ENCODE measurements at regions not wholly inside any gene's neighbourhood (a gene's known extent, or its start where the extent isn't known, plus 50 kb on each side); places are given as distances from the start of the nearest gene placed in this dataset.

DNA sequence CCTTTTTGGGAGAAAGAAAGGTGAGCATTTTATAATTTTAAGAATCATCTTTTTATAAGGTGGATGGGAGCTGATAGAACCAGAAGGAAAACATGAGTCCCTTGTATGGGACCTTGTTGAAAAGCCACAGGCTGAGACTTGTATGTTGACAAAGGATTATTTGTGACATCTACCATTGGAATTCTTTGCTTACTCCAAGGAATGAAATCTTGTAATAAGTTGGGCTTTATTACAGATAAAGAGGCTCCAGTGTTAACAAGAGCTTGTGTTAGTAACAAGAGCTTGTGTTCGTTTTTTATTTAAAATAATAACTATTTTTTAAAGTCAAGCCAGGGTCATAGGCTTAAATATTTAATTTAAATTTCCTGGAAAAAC, 201.1 kb upstream of the CHRM3 start:
- TF ChIP-seq ZNF214 (tag by site-specific recombination; IDR thresholded peaks at IDR 0.05; ENCODE audit: borderline replicate concordance) (no peak), ZNF311 (tag by site-specific recombination; IDR thresholded peaks at IDR 0.05; ENCODE audit: borderline replicate concordance) (no peak), ZBTB48 (tag by site-specific recombination; IDR thresholded peaks at IDR 0.05) (no peak), ZNF354C (tag by site-specific recombination; IDR thresholded peaks at IDR 0.05; ENCODE audit: borderline replicate concordance, low read depth) (no peak), ZNF76 (tag by site-specific recombination; IDR thresholded peaks at IDR 0.05; ENCODE audit: borderline replicate concordance, low read depth) (no peak), KLF9 (tag by site-specific recombination; IDR thresholded peaks at IDR 0.05; ENCODE audit: low read depth) (no peak), ZIC2 (tag by site-specific recombination; IDR thresholded peaks at IDR 0.05) (no peak), TCF7L2 (IDR thresholded peaks at IDR 0.05; ENCODE audit: borderline replicate concordance, low read depth, low read length) (no peak), ZSCAN23 (tag by site-specific recombination; IDR thresholded peaks at IDR 0.05) (no peak), SETDB1 (IDR thresholded peaks at IDR 0.05; ENCODE audit: insufficient read length, low read length) (no peak), ZNF624 (tag by site-specific recombination; IDR thresholded peaks at IDR 0.05) (no peak)
- TF ChIP-seq, protein P1, sequence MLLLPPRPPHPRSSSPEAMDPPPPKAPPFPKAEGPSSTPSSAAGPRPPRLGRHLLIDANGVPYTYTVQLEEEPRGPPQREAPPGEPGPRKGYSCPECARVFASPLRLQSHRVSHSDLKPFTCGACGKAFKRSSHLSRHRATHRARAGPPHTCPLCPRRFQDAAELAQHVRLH (tag by site-specific recombination; IDR thresholded peaks at IDR 0.05), result no peak
- ChIA-PET POLR2A (no interaction called here), CTCF (interaction anchor here (0.6 to 0.8 kb wide), 3 partner anchors 9 to 220 kb away, joined by 3 to 6 read pairs (median 3); no protein-coding TSS in a partner anchor)
- Histone ChIP-seq H3K4me1 (ENCODE audit: control insufficient read depth, insufficient read depth, low read length) (no peaks in the 10 kb centered on the region), H3K9me3 (ENCODE audit: control insufficient read depth, insufficient read depth, low read depth, low read length) (no peaks in the 10 kb centered on the region), H3K36me3 (ENCODE audit: control insufficient read depth in 2 of 2, insufficient read depth in 1 of 2, low read length in 2 of 2) (no peaks in the 10 kb centered on the region), H3K4me3 (ENCODE audit: low read depth, low read length) (no peak overlapping the region), H3K27ac (ENCODE audit: extremely low read depth, low read depth, low read length) (no peak overlapping the region)

DNA sequence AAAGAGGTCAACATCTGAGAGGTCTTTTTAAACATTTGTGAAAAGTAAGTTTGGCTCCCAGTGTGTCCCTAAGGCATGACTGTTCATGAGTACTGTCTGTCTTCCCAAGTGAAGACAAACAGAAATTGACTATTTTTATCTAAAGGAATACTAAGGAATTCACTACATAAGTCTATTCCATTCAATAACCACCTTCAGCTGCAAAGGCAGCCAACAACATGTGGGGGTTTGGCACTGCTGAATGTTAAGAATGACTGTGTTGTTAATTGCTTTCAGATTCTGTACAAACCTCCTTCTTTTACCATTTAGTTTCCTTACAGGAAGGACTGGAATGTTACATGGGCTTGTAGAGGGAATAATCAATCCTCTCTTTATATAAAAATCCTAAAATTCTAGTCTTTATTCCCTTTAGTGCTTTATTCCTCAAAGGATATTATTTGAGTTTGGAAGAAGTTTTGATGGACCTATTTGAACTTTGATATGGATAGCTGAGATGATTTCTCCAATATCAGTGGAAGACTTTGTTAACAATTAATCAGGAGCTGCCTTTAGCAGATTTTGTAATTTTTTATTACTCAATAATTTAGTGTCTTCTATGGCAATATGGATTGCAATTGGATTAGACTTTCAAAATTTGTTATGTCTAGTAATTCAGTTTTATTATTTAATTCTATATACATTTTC, 201.7 kb upstream of the CHRM3 start:
- H3K9me3 ChIP-seq (ENCODE audit: control insufficient read depth, insufficient read depth, low read depth, low read length), result no peaks in the 10 kb centered on the region
- ChIA-PET POLR2A (no interaction called here), CTCF (interaction anchor here (0.6 to 0.7 kb wide), 2 partner anchors 99 to 220 kb away, joined by 3 to 6 read pairs; no protein-coding TSS in a partner anchor)
- H3K27ac ChIP-seq (ENCODE audit: extremely low read depth, low read depth, low read length), result no peak overlapping the region
- no peaks in the 10 kb centered on the region for H3K36me3 ChIP-seq (ENCODE audit: control insufficient read depth in 2 of 2, insufficient read depth in 1 of 2, low read length in 2 of 2)
- H3K4me3 ChIP-seq (ENCODE audit: low read depth, low read length), result no peak overlapping the region
- H3K4me1 ChIP-seq (ENCODE audit: control insufficient read depth, insufficient read depth, low read length), result no peaks in the 10 kb centered on the region
- no peak for TF ChIP-seq ZFP3 (tag by site-specific recombination; IDR thresholded peaks at IDR 0.05; ENCODE audit: low read depth)
- TF ChIP-seq, protein P2, sequence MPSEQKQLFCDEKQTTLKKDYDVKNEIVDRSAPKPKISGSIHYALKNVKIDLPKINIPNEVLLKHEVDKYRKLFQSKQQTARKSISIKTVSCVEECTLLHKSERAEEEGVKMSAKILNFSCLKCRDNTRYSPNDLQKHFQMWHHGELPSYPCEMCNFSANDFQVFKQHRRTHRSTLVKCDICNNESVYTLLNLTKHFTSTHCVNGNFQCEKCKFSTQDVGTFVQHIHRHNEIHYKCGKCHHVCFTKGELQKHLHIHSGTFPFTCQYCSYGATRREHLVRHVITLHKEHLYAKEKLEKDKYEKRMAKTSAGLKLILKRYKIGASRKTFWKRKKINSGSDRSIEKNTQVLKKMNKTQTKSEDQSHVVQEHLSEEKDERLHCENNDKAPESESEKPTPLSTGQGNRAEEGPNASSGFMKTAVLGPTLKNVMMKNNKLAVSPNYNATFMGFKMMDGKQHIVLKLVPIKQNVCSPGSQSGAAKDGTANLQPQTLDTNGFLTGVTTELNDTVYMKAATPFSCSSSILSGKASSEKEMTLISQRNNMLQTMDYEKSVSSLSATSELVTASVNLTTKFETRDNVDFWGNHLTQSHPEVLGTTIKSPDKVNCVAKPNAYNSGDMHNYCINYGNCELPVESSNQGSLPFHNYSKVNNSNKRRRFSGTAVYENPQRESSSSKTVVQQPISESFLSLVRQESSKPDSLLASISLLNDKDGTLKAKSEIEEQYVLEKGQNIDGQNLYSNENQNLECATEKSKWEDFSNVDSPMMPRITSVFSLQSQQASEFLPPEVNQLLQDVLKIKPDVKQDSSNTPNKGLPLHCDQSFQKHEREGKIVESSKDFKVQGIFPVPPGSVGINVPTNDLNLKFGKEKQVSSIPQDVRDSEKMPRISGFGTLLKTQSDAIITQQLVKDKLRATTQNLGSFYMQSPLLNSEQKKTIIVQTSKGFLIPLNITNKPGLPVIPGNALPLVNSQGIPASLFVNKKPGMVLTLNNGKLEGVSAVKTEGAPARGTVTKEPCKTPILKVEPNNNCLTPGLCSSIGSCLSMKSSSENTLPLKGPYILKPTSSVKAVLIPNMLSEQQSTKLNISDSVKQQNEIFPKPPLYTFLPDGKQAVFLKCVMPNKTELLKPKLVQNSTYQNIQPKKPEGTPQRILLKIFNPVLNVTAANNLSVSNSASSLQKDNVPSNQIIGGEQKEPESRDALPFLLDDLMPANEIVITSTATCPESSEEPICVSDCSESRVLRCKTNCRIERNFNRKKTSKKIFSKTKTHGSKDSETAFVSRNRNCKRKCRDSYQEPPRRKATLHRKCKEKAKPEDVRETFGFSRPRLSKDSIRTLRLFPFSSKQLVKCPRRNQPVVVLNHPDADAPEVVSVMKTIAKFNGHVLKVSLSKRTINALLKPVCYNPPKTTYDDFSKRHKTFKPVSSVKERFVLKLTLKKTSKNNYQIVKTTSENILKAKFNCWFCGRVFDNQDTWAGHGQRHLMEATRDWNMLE (tag by site-specific recombination; conservative IDR thresholded peaks at IDR 0.05; ENCODE audit: low read depth), result no peak
- no peak for TF ChIP-seq ZNF510 (tag by site-specific recombination; IDR thresholded peaks at IDR 0.05; ENCODE audit: insufficient replicate concordance)
- TF ChIP-seq ZNF530 (tag by site-specific recombination; IDR thresholded peaks at IDR 0.05; ENCODE audit: low read depth), result no peak
- TF ChIP-seq, protein P3, sequence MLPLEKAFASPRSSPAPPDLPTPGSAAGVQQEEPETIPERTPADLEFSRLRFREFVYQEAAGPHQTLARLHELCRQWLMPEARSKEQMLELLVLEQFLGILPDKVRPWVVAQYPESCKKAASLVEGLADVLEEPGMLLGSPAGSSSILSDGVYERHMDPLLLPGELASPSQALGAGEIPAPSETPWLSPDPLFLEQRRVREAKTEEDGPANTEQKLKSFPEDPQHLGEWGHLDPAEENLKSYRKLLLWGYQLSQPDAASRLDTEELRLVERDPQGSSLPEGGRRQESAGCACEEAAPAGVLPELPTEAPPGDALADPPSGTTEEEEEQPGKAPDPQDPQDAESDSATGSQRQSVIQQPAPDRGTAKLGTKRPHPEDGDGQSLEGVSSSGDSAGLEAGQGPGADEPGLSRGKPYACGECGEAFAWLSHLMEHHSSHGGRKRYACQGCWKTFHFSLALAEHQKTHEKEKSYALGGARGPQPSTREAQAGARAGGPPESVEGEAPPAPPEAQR (tag by site-specific recombination; IDR thresholded peaks at IDR 0.05), result no peak
- no peak for TF ChIP-seq SALL2 (tag by site-specific recombination; IDR thresholded peaks at IDR 0.05; ENCODE audit: borderline replicate concordance)
- no peak for TF ChIP-seq ZNF776 (tag by site-specific recombination; IDR thresholded peaks at IDR 0.05; ENCODE audit: borderline replicate concordance)
- TF ChIP-seq, protein P4, sequence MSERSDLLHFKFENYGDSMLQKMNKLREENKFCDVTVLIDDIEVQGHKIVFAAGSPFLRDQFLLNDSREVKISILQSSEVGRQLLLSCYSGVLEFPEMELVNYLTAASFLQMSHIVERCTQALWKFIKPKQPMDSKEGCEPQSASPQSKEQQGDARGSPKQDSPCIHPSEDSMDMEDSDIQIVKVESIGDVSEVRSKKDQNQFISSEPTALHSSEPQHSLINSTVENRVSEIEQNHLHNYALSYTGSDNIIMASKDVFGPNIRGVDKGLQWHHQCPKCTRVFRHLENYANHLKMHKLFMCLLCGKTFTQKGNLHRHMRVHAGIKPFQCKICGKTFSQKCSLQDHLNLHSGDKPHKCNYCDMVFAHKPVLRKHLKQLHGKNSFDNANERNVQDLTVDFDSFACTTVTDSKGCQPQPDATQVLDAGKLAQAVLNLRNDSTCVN (tag by site-specific recombination; optimal IDR thresholded peaks at IDR 0.05), result no peak
- TF ChIP-seq GFI1B (tag by site-specific recombination; IDR thresholded peaks at IDR 0.05), result no peak
- TF ChIP-seq ZNF514 (tag by site-specific recombination; IDR thresholded peaks at IDR 0.05), result no peak
- TF ChIP-seq, protein P5, sequence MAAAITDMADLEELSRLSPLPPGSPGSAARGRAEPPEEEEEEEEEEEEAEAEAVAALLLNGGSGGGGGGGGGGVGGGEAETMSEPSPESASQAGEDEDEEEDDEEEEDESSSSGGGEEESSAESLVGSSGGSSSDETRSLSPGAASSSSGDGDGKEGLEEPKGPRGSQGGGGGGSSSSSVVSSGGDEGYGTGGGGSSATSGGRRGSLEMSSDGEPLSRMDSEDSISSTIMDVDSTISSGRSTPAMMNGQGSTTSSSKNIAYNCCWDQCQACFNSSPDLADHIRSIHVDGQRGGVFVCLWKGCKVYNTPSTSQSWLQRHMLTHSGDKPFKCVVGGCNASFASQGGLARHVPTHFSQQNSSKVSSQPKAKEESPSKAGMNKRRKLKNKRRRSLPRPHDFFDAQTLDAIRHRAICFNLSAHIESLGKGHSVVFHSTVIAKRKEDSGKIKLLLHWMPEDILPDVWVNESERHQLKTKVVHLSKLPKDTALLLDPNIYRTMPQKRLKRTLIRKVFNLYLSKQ (tag by site-specific recombination; IDR thresholded peaks at IDR 0.05; ENCODE audit: borderline replicate concordance), result no peak
- no peak for TF ChIP-seq ZNF211 (tag by site-specific recombination; IDR thresholded peaks at IDR 0.05; ENCODE audit: low read depth)
- TF ChIP-seq ZNF140 (tag by site-specific recombination; IDR thresholded peaks at IDR 0.05), result no peak
- TF ChIP-seq SCRT1 (tag by site-specific recombination; IDR thresholded peaks at IDR 0.05; ENCODE audit: borderline replicate concordance), result no peak
